Tongue (tissue), 1 donor: ENCODE measurements at regions not wholly inside any gene's neighbourhood (a gene's known extent, or its start where the extent isn't known, plus 50 kb on each side); places are given as distances from the start of the nearest gene placed in this dataset.
A peak's percentile ranks its signal among the peaks of the same experiment; 100 is the strongest.

Experiments used
- DNase-seq: peaks from one replicate; pipeline ENCODE4 v3.0.0-alpha.2; 2015

GRCh38 chr10:78805176-78805575 is 263.6 kb upstream of the ZMIZ1 start:
- DNase-seq = peak; percentile 96

- DNase-seq = no peak
Measured at GRCh38 chr10:78806681-78807221, 262.0 kb upstream of the ZMIZ1 start.

GRCh38 chr10:78807504-78808203 is 261.1 kb upstream of the ZMIZ1 start:
- no peak for DNase-seq

- DNase-seq = no peak
Measured at GRCh38 chr10:78808286-78808685, 260.5 kb upstream of the ZMIZ1 start.

GRCh38 chr10:78808736-78809367 is 259.9 kb upstream of the ZMIZ1 start:
- no peak for DNase-seq

GRCh38 chr10:78811174-78811573 is 257.6 kb upstream of the ZMIZ1 start:
- no peak for DNase-seq

GRCh38 chr10:78812571-78813318 is 256.0 kb upstream of the ZMIZ1 start:
- no peak for DNase-seq

- no peak for DNase-seq
Measured at GRCh38 chr10:78813526-78813925, 255.2 kb upstream of the ZMIZ1 start.

GRCh38 chr10:78813998-78814399 is 254.8 kb upstream of the ZMIZ1 start:
- DNase-seq = no peak

GRCh38 chr10:78814407-78814806 is 254.4 kb upstream of the ZMIZ1 start:
- no peak for DNase-seq

GRCh38 chr10:78815702-78816334 is 252.9 kb upstream of the ZMIZ1 start:
- DNase-seq = no peak

- peak; percentile 54 for DNase-seq
Measured at GRCh38 chr10:78817361-78817760, 251.4 kb upstream of the ZMIZ1 start.

GRCh38 chr10:78817804-78818203 is 251.0 kb upstream of the ZMIZ1 start:
- no peak for DNase-seq

- DNase-seq = no peak
Measured at GRCh38 chr10:78819361-78820006, 249.3 kb upstream of the ZMIZ1 start.

GRCh38 chr10:78820007-78820362 is 248.8 kb upstream of the ZMIZ1 start:
- peak; percentile 41 for DNase-seq

- DNase-seq = no peak
Measured at GRCh38 chr10:78821052-78821451, 247.7 kb upstream of the ZMIZ1 start.

- peak; percentile 11 for DNase-seq
Measured at GRCh38 chr10:78828647-78829539, 239.9 kb upstream of the ZMIZ1 start.

GRCh38 chr10:78829565-78829964 is 239.2 kb upstream of the ZMIZ1 start:
- no peak for DNase-seq

- no peak for DNase-seq
Measured at GRCh38 chr10:78830062-78830975, 238.4 kb upstream of the ZMIZ1 start.

- no peak for DNase-seq
Measured at GRCh38 chr10:78830976-78831375, 237.8 kb upstream of the ZMIZ1 start.
